ENCODE measurements at regions not wholly inside any gene's neighbourhood (a gene's known extent, or its start where the extent isn't known, plus 50 kb on each side); places are given as distances from the start of the nearest gene placed in this dataset.

- TF ChIP-seq EZH2 (IDR thresholded peaks at IDR 0.05) = no peak
- TF ChIP-seq EGR1 (IDR thresholded peaks at IDR 0.05; ENCODE audit: low read depth) = no peak
- TF ChIP-seq SRF (IDR thresholded peaks at IDR 0.05; ENCODE audit: low read depth) = no peak
- no peak for TF ChIP-seq POLR2AphosphoS5 (IDR thresholded peaks at IDR 0.05; ENCODE audit: low read depth, low read length)
- no peak for TF ChIP-seq POLR2A (IDR thresholded peaks at IDR 0.05; ENCODE audit: borderline replicate concordance, extremely low read depth, insufficient read depth, insufficient read length)
- no peak for TF ChIP-seq JUND (IDR thresholded peaks at IDR 0.05)
These were observed 170.4 kb downstream of the SOCS6 start for GRCh38 chr18:70459251-70459650.

Measured in HCT116 (cell line).